ENCODE measurements at regions not wholly inside any gene's neighbourhood (a gene's known extent, or its start where the extent isn't known, plus 50 kb on each side); places are given as distances from the start of the nearest gene placed in this dataset.

- no peak for TF ChIP-seq JUND (IDR thresholded peaks at IDR 0.05)
- TF ChIP-seq ZBTB33 (IDR thresholded peaks at IDR 0.05): no peak
- no peak for TF ChIP-seq CTCF (IDR thresholded peaks at IDR 0.05; ENCODE audit: low read depth, low read length, missing input control)
- TF ChIP-seq TAF1 (conservative IDR thresholded peaks at IDR 0.05): no peak
- no peak for TF ChIP-seq RAD21 (IDR thresholded peaks at IDR 0.05)
Measured at GRCh38 chr1:96233422-96233821, 488.2 kb upstream of the PTBP2 start.

Measured in liver (tissue), 3 donors.